Glutamatergic neuron (in vitro differentiated cells): ENCODE measurements at regions not wholly inside any gene's neighbourhood (a gene's known extent, or its start where the extent isn't known, plus 50 kb on each side); places are given as distances from the start of the nearest gene placed in this dataset.
"Not testable (repeated sequence)": the region's sequence is repeated elsewhere in the genome, so short reads cannot be mapped to it uniquely, and the experiment has no call there.

ENCODE experiments used
- DNase-seq: peaks from one replicate; pipeline ENCODE4 v3.0.0; 2022
- H3K27ac Mint-ChIP-seq: one replicate; pipeline ENCODE4 v1.8.0; 2020; ENCODE audit warnings: mild to moderate bottlenecking, mixed read lengths, inconsistent platforms; ENCODE audit not compliant: unreplicated experiment
- H3K27me3 Mint-ChIP-seq: one replicate; pipeline ENCODE4 v1.8.0; 2020; ENCODE audit warnings: mild to moderate bottlenecking, moderate library complexity, mixed read lengths, inconsistent platforms; ENCODE audit not compliant: unreplicated experiment
- H3K36me3 Mint-ChIP-seq: one replicate; pipeline ENCODE4 v1.8.0; 2020; ENCODE audit warnings: mild to moderate bottlenecking, mixed read lengths, inconsistent platforms; ENCODE audit not compliant: unreplicated experiment
- H3K4me1 Mint-ChIP-seq: one replicate; pipeline ENCODE4 v1.8.0; 2020; ENCODE audit warnings: mild to moderate bottlenecking, low read depth, mixed read lengths, inconsistent platforms; ENCODE audit not compliant: unreplicated experiment
- H3K4me3 Mint-ChIP-seq: one replicate; pipeline ENCODE4 v1.8.0; 2020; ENCODE audit warnings: mild to moderate bottlenecking, mixed read lengths, inconsistent platforms; ENCODE audit not compliant: unreplicated experiment
- H3K9me3 Mint-ChIP-seq: one replicate; pipeline ENCODE4 v1.8.0; 2020; ENCODE audit warnings: mild to moderate bottlenecking, moderate library complexity, mixed read lengths, inconsistent platforms; ENCODE audit not compliant: unreplicated experiment

- not testable (repeated sequence) for H3K27me3 Mint-ChIP-seq, H3K27ac Mint-ChIP-seq, H3K9me3 Mint-ChIP-seq, H3K4me1 Mint-ChIP-seq, H3K4me3 Mint-ChIP-seq, H3K36me3 Mint-ChIP-seq, DNase-seq
These were observed 115.0 kb downstream of the LIMS4 start for GRCh38 chr2:110357616-110358015.

GRCh38 chr2:110354294-110355018 is 118.2 kb downstream of the LIMS4 start:
- not testable (repeated sequence) for H3K4me3 Mint-ChIP-seq, H3K27ac Mint-ChIP-seq, H3K27me3 Mint-ChIP-seq, H3K36me3 Mint-ChIP-seq, DNase-seq, H3K9me3 Mint-ChIP-seq, H3K4me1 Mint-ChIP-seq

DNA sequence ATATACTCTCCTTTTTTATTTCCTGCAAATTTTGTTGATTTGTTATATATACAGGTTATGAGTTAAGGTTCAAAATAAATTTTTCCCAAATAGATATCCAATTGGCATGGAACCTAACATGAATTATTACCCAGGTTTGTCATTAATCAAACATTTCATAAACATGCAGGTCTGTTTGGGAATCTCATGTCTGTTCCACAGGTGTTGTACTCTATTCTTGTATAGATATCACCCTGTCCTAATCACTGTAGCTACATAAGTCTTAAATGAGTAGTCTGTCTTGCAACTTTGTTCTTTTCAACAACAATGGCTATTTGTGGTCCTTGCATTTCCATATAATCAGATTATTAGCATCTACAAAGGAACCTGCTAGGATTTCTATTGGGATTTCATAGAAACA is 121.9 kb downstream of the LIMS4 start:
- not testable (repeated sequence) for H3K27me3 Mint-ChIP-seq, H3K27ac Mint-ChIP-seq, H3K9me3 Mint-ChIP-seq, H3K4me1 Mint-ChIP-seq, DNase-seq, H3K4me3 Mint-ChIP-seq, H3K36me3 Mint-ChIP-seq

DNA sequence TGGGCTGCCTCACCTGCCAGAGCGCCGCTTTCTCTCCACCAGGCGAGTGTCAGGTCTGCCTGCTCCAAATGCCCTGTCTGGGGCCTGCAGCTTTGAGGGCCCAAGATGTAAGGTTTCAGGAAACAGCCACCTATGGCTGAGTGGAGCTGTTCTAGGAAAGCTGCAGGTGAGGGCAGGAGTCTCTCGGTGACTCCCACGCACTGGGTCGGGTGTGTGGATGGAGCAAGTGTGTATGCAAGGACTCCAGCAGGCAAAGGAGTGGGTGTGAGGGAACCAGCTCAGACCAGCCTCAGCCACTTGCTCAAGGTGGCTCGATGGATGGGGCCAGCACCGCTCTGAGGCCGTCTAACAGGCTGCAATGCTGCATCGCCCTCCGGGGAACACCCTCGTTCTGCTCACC is 123.7 kb downstream of the LIMS4 start:
- H3K36me3 Mint-ChIP-seq, H3K9me3 Mint-ChIP-seq, H3K4me1 Mint-ChIP-seq, H3K27ac Mint-ChIP-seq, DNase-seq, H3K4me3 Mint-ChIP-seq, H3K27me3 Mint-ChIP-seq: not testable (repeated sequence)

DNA sequence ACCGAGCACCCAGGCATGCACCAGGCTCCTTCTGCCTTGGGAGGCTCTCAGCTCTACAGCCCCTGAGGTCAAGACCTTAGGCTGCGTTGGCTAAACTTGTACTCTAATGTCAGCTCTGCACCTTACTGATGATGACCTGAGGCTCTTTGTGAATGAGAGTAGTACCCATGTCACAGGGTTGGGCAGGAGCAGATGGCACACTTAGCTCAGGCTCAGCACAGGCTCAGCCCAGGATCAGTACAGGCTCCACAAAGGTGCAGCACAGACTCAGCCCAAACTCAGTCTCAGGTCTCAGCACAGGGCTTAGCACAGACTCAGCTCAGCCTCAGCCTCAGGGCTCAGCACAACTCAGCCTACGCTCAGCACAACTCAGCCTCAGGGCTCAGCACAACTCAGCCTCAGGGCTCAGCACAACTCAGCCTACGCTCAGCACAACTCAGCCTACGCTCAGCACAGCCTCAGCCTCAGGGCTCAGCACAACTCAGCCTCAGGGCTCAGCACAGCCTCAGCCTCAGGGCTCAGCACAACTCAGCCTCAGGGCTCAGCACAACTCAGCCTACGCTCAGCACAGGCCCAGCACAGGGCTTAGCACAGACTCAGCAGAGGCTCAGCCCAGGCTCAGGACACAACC is 128.1 kb downstream of the LIMS4 start:
- H3K9me3 Mint-ChIP-seq, H3K36me3 Mint-ChIP-seq, H3K4me3 Mint-ChIP-seq, H3K4me1 Mint-ChIP-seq, H3K27me3 Mint-ChIP-seq, H3K27ac Mint-ChIP-seq, DNase-seq: not testable (repeated sequence)

GRCh38 chr2:110342077-110342476 is 129.7 kb upstream of the MTLN start:
- H3K4me3 Mint-ChIP-seq, H3K9me3 Mint-ChIP-seq, H3K27ac Mint-ChIP-seq, H3K36me3 Mint-ChIP-seq, H3K4me1 Mint-ChIP-seq, DNase-seq, H3K27me3 Mint-ChIP-seq: not testable (repeated sequence)

GRCh38 chr2:110339126-110339525 is 126.8 kb upstream of the MTLN start:
- not testable (repeated sequence) for H3K27me3 Mint-ChIP-seq, H3K27ac Mint-ChIP-seq, H3K9me3 Mint-ChIP-seq, H3K36me3 Mint-ChIP-seq, H3K4me1 Mint-ChIP-seq, DNase-seq, H3K4me3 Mint-ChIP-seq

DNA sequence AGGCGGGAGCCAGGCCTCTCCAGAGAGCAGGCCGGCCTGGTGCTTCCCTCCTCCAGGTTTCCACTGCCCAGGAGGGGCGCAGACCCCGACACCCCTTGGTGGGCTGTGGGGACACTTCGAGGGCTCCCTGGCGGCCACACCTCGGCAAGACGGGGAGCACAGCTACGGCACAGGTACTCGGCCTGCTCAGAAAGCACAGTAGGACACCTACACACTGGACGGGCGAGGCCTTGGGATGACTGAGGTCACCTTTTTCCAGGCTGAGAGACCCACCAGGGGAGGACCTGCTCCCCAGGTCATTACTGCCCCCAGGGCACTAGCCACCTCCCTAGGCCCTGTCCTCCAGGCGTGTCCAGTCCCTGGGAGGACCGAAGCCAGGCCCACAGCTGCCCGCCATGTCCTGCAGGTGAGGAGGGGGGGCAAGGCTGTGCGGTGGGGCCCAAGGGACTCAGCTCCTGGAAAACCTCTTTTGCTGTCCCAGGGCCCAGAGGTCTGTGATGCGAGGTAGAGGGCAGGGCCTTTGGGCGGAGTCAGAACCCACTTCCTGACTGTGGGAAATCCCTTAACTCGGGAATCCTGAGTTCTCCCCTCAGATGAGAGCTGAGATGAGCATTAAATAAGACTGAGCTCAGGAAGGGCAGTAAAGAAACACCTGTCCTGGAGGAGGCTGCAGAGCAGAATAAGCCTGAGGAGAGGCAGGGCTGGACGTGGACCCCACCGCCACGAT is 126.1 kb upstream of the MTLN start:
- DNase-seq, H3K4me1 Mint-ChIP-seq, H3K36me3 Mint-ChIP-seq, H3K27ac Mint-ChIP-seq, H3K27me3 Mint-ChIP-seq, H3K9me3 Mint-ChIP-seq, H3K4me3 Mint-ChIP-seq: not testable (repeated sequence)

- not testable (repeated sequence) for H3K9me3 Mint-ChIP-seq, H3K4me1 Mint-ChIP-seq, H3K27ac Mint-ChIP-seq, H3K27me3 Mint-ChIP-seq, H3K36me3 Mint-ChIP-seq, H3K4me3 Mint-ChIP-seq, DNase-seq
These were observed 123.7 kb upstream of the MTLN start for GRCh38 chr2:110336071-110336470.

GRCh38 chr2:110335415-110336049 is 123.2 kb upstream of the MTLN start:
- not testable (repeated sequence) for H3K4me3 Mint-ChIP-seq, DNase-seq, H3K27me3 Mint-ChIP-seq, H3K36me3 Mint-ChIP-seq, H3K9me3 Mint-ChIP-seq, H3K27ac Mint-ChIP-seq, H3K4me1 Mint-ChIP-seq

GRCh38 chr2:110333114-110334095 is 121.1 kb upstream of the MTLN start:
- not testable (repeated sequence) for H3K4me1 Mint-ChIP-seq, DNase-seq, H3K27ac Mint-ChIP-seq, H3K36me3 Mint-ChIP-seq, H3K9me3 Mint-ChIP-seq, H3K4me3 Mint-ChIP-seq, H3K27me3 Mint-ChIP-seq
